H9 (cell line): ENCODE measurements at regions not wholly inside any gene's neighbourhood (a gene's known extent, or its start where the extent isn't known, plus 50 kb on each side); places are given as distances from the start of the nearest gene placed in this dataset.

Experiments
- DNase-seq: peaks from one replicate; pipeline ENCODE4 v3.0.0-alpha.2; 2017
- H2AFZ ChIP-seq: one replicate; pipeline ENCODE4 v1.6.1; 2013; ENCODE audit warnings: mild to moderate bottlenecking, low read length, control low read depth, moderate library complexity
- H2AK5ac ChIP-seq: 2 replicates; pipeline ENCODE4 v1.6.1; 2013; ENCODE audit warnings: low read length, control low read depth, mixed read lengths; ENCODE audit not compliant: insufficient read length
- H2BK120ac ChIP-seq: one replicate; pipeline ENCODE4 v1.6.1; 2013; ENCODE audit warnings: low read depth, mild to moderate bottlenecking, low read length, control low read depth, inconsistent platforms; ENCODE audit not compliant: poor library complexity, severe bottlenecking
- H2BK12ac ChIP-seq: 2 replicates; pipeline ENCODE4 v1.6.1; 2013; ENCODE audit warnings: low read length, control low read depth, mixed read lengths, low read depth; ENCODE audit not compliant: insufficient read length
- H2BK15ac ChIP-seq: 2 replicates; pipeline ENCODE4 v1.6.1; 2013; ENCODE audit warnings: low read depth, low read length, control low read depth
- H2BK20ac ChIP-seq: one replicate; pipeline ENCODE4 v1.6.1; 2013; ENCODE audit warnings: low read depth, mild to moderate bottlenecking, low read length, control low read depth, inconsistent platforms; ENCODE audit not compliant: poor library complexity, severe bottlenecking
- H2BK5ac ChIP-seq: 2 replicates; pipeline ENCODE4 v1.6.1; 2013; ENCODE audit warnings: low read length, control low read depth, mixed read lengths; ENCODE audit not compliant: insufficient read length
- H3K14ac ChIP-seq: 2 replicates; pipeline ENCODE4 v1.6.1; 2013; ENCODE audit warnings: low read length, control low read depth; ENCODE audit not compliant: insufficient read depth
- H3K18ac ChIP-seq: 2 replicates; pipeline ENCODE4 v1.6.1; 2013; ENCODE audit warnings: low read depth, mild to moderate bottlenecking, mixed read lengths, low read length, control low read depth; ENCODE audit not compliant: insufficient read length
- H3K23ac ChIP-seq: 2 replicates; pipeline ENCODE4 v1.6.1; 2013; ENCODE audit warnings: low read length, control low read depth, mixed read lengths, low read depth; ENCODE audit not compliant: insufficient read length
- H3K23me2 ChIP-seq: 2 replicates; pipeline ENCODE4 v1.6.1; 2013; ENCODE audit warnings: low read depth, mild to moderate bottlenecking, mixed read lengths, low read length, control low read depth; ENCODE audit not compliant: insufficient read length, poor library complexity, severe bottlenecking
- H3K27ac ChIP-seq: 2 replicates; pipeline ENCODE4 v1.5.1; 2013; ENCODE audit warnings: low read length, control low read depth, mixed read lengths, low read depth; ENCODE audit not compliant: insufficient read length
- H3K27me3 ChIP-seq: 2 replicates; pipeline ENCODE4 v1.6.1; 2013; ENCODE audit warnings: low read length, control low read depth, inconsistent platforms; ENCODE audit not compliant: insufficient read depth
- H3K4ac ChIP-seq: 2 replicates; pipeline ENCODE4 v1.6.1; 2013; ENCODE audit warnings: low read depth, mild to moderate bottlenecking, control low read depth, inconsistent platforms, low read length, moderate library complexity
- H3K4me1 ChIP-seq: 2 replicates; pipeline ENCODE4 v1.6.1; 2013; ENCODE audit warnings: low read length, control low read depth, inconsistent platforms; ENCODE audit not compliant: insufficient read depth
- H3K4me2 ChIP-seq: 2 replicates; pipeline ENCODE4 v1.6.1; 2013; ENCODE audit warnings: low read length, control low read depth, mixed read lengths; ENCODE audit not compliant: insufficient read length, insufficient read depth
- H3K56ac ChIP-seq: 2 replicates; pipeline ENCODE4 v1.6.1; 2013; ENCODE audit warnings: low read depth, mild to moderate bottlenecking, mixed read lengths, low read length, control low read depth; ENCODE audit not compliant: insufficient read length
- H3K79me1 ChIP-seq: 2 replicates; pipeline ENCODE4 v1.6.1; 2013; ENCODE audit warnings: low read depth, mild to moderate bottlenecking, moderate library complexity, low read length, control low read depth, inconsistent platforms; ENCODE audit not compliant: insufficient read depth, poor library complexity, severe bottlenecking
- H3K79me2 ChIP-seq: 2 replicates; pipeline ENCODE4 v1.6.1; 2013; ENCODE audit warnings: low read length, control low read depth, inconsistent platforms; ENCODE audit not compliant: insufficient read depth
- H3K9ac ChIP-seq: 2 replicates; pipeline ENCODE4 v1.6.1; 2013; ENCODE audit warnings: low read length, control low read depth, mixed read lengths; ENCODE audit not compliant: insufficient read length; ENCODE audit errors: extremely low read depth
- H3K9me3 ChIP-seq: one replicate; pipeline ENCODE4 v1.6.1; 2013; ENCODE audit warnings: low read depth, low read length, inconsistent platforms; ENCODE audit not compliant: control insufficient read depth
- H3T11ph ChIP-seq: one replicate; pipeline ENCODE4 v1.6.1; 2013; ENCODE audit warnings: mild to moderate bottlenecking, low read length, control low read depth, inconsistent platforms
- H4K20me1 ChIP-seq: one replicate; pipeline ENCODE4 v1.6.1; 2013; ENCODE audit not compliant: control insufficient read depth, insufficient read length, insufficient read depth
- H4K5ac ChIP-seq: 2 replicates; pipeline ENCODE4 v1.6.1; 2013; ENCODE audit warnings: low read depth, mild to moderate bottlenecking, mixed read lengths, low read length, control low read depth; ENCODE audit not compliant: insufficient read length
- H4K8ac ChIP-seq: replicated peaks from 2 replicates; pipeline ENCODE4 v1.6.1; 2013; ENCODE audit warnings: low read length, control low read depth, mixed read lengths, low read depth; ENCODE audit not compliant: insufficient read length
- H4K91ac ChIP-seq: 2 replicates; pipeline ENCODE4 v1.6.1; 2013; ENCODE audit warnings: low read depth, mild to moderate bottlenecking, moderate library complexity, mixed read lengths, low read length, control low read depth; ENCODE audit not compliant: insufficient read length
- H3K27ac Mint-ChIP-seq, 3 experiments: 2 replicates in 2 of 3; 3 replicates in 1 of 3; pipeline ENCODE4 v1.8.0; 2020 to 2021; ENCODE audit warnings: mixed read lengths in 3 of 3, mild to moderate bottlenecking in 1 of 3, moderate library complexity in 1 of 3
- H3K27me3 Mint-ChIP-seq: 2 replicates; pipeline ENCODE4 v1.8.0; 2021; ENCODE audit warnings: low read depth, mild to moderate bottlenecking, moderate library complexity, mixed read lengths
- H3K36me3 Mint-ChIP-seq, 3 experiments: 2 replicates in 2 of 3; 3 replicates in 1 of 3; pipeline ENCODE4 v1.8.0; 2020 to 2021; ENCODE audit warnings: low read depth in 3 of 3, mixed read lengths in 3 of 3; ENCODE audit not compliant: insufficient read depth in 1 of 3
- H3K4me1 Mint-ChIP-seq, 2 experiments: 2 replicates each; pipeline ENCODE4 v1.8.0; 2020; ENCODE audit warnings: mixed read lengths in 2 of 2
- H3K4me3 Mint-ChIP-seq, 2 experiments: 2 replicates in 1 of 2; 3 replicates in 1 of 2; pipeline ENCODE4 v1.8.0; 2020 to 2021; ENCODE audit warnings: mild to moderate bottlenecking in 2 of 2, mixed read lengths in 2 of 2, moderate library complexity in 1 of 2
- H3K9me3 Mint-ChIP-seq, 2 experiments: 2 replicates in 1 of 2; 3 replicates in 1 of 2; pipeline ENCODE4 v1.8.0; 2020; ENCODE audit warnings: mild to moderate bottlenecking in 2 of 2, mixed read lengths in 2 of 2, moderate library complexity in 1 of 2
- WGBS: extraction: QIAGEN DNeasy Blood & Tissue Kit; methylation state at CpG from one replicate; pipeline ENCODE4 v1.1.7; 2013; ENCODE audit warnings: missing lambda C conversion rate, low lambda C conversion rate, mixed read lengths; ENCODE audit not compliant: insufficient read length; ENCODE audit errors: extremely low coverage; 5-methylcytosine and 5-hydroxymethylcytosine counted together
- TF ChIP-seq, protein P1 (sequence below): fragments of 200-600 bp; sonication (generic); conservative IDR thresholded peaks from 3 replicates; pipeline ENCODE4 v1.8.0; 2021; ENCODE audit warnings: antibody characterized with exemption, mild to moderate bottlenecking

DNA sequence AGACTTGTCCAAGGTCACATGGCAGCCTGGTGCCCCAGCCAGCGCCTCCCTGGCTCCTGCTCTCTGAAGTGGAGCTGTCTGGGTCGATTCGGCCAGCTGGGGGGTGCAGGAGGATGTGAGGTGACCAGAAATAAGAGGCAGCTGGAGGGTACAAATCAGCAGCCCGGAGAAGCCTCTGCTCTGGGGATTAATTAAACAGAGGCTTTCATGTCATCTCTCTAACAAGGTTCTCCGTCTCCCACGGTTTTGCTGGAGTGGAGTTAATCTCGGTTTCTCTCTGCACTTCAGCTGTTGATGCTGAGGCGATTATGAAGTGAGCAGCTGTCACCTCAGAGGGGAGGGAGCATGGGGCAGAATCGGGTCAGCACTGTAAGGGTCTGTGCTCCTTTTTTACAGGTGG is 236.8 kb downstream of the TLE3 start:
- Mint-ChIP-seq H3K36me3 (peaks cover 0 to 5% (median 0%) of the 10 kb centered on the region in 3 experiments; a peak in 1 of 7 replicates), H3K27me3 (no peaks in the 10 kb centered on the region; the same call in 1 of the 2 replicates), H3K4me1 (peaks cover 13 to 15% of the 10 kb centered on the region in 2 experiments), H3K9me3 (peaks cover 0 to 3% of the 10 kb centered on the region in 2 experiments; a peak in 1 of 5 replicates), H3K4me3 (no peak overlapping the region), H3K27ac (no peak overlapping the region)
- TF ChIP-seq, protein P1, sequence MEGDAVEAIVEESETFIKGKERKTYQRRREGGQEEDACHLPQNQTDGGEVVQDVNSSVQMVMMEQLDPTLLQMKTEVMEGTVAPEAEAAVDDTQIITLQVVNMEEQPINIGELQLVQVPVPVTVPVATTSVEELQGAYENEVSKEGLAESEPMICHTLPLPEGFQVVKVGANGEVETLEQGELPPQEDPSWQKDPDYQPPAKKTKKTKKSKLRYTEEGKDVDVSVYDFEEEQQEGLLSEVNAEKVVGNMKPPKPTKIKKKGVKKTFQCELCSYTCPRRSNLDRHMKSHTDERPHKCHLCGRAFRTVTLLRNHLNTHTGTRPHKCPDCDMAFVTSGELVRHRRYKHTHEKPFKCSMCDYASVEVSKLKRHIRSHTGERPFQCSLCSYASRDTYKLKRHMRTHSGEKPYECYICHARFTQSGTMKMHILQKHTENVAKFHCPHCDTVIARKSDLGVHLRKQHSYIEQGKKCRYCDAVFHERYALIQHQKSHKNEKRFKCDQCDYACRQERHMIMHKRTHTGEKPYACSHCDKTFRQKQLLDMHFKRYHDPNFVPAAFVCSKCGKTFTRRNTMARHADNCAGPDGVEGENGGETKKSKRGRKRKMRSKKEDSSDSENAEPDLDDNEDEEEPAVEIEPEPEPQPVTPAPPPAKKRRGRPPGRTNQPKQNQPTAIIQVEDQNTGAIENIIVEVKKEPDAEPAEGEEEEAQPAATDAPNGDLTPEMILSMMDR: no peak
- Histone ChIP-seq H2AFZ (no peak overlapping the region), H2BK20ac (no peak overlapping the region), H3K18ac (no peak overlapping the region), H3T11ph (no peak overlapping the region), H3K79me2 (no peaks in the 10 kb centered on the region), H3K27me3 (no peaks in the 10 kb centered on the region), H3K4me1 (no peaks in the 10 kb centered on the region; the same call in 1 of the 2 replicates), H3K9me3 (no peaks in the 10 kb centered on the region), H3K79me1 (no peaks in the 10 kb centered on the region), H3K23me2 (no peaks in the 10 kb centered on the region), H3K23ac (no peak overlapping the region), H3K9ac (no peak overlapping the region), H4K91ac (no peak overlapping the region), H3K14ac (no peak overlapping the region), H2BK15ac (no peak overlapping the region), H2BK12ac (no peak overlapping the region), H4K5ac (no peak overlapping the region), H2BK5ac (no peak overlapping the region), H3K56ac (no peak overlapping the region), H4K8ac (no peak overlapping the region), H3K27ac (no peak overlapping the region), H2AK5ac (no peak overlapping the region), H3K4me2 (no peak overlapping the region), H3K4ac (no peak overlapping the region), H4K20me1 (no peaks in the 10 kb centered on the region), H2BK120ac (no peak overlapping the region)
- WGBS: no CpG with 5 or more reads among the region's 9 CpGs
- no peak for DNase-seq
